Endothelial cell of umbilical vein (primary cell): ENCODE measurements at regions not wholly inside any gene's neighbourhood (a gene's known extent, or its start where the extent isn't known, plus 50 kb on each side); places are given as distances from the start of the nearest gene placed in this dataset.

ENCODE experiments used
- BruUV-seq: library from RNA; stranded (reverse); fragments of 400-500 nt; replicated peaks from 2 replicates; lab custom pipeline; 2021; lab: Mats Ljungman, UMichigan
- CTCF ChIA-PET: fragments of 300-600, 350-600 bp; sonication (Branson Sonifier 250); formaldehyde crosslinking; loops from one replicate; lab custom pipeline; 2021; ENCODE audit warnings: antibody characterized with exemption, inconsistent platforms; lab: Charles Lee
- POLR2A ChIA-PET: fragments of 300-600, 350-600 bp; sonication (Branson Sonifier 250); formaldehyde crosslinking; loops from one replicate; lab custom pipeline; 2021; ENCODE audit warnings: antibody characterized with exemption, inconsistent platforms; lab: Charles Lee
- DNase-seq: peaks from one replicate; pipeline ENCODE4 v3.0.0-alpha.2; 2011; ENCODE audit warnings: low read depth, low spot score
- FAIRE-seq: peaks from 2 replicates; lab custom pipeline; 2011; peaks lifted over from hg19 to GRCh38; lab: Jason Lieb, UNC
- H2AFZ ChIP-seq: 2 replicates; pipeline ENCODE4 v1.6.0; 2012; ENCODE audit warnings: low read depth, low read length, control low read depth, inconsistent platforms
- H3K27ac ChIP-seq: 2 replicates; pipeline ENCODE4 v1.5.1; 2011; ENCODE audit warnings: low read depth, mild to moderate bottlenecking, control low read depth, low read length, moderate library complexity; ENCODE audit not compliant: insufficient read depth
- H3K27me3 ChIP-seq, 2 experiments: 2 replicates each; pipeline versions ENCODE4 v1.6.0 to v1.6.1; 2011; ENCODE audit warnings: low read length in 2 of 2, mixed read lengths in 1 of 2; ENCODE audit not compliant: control insufficient read depth in 2 of 2, insufficient read depth in 2 of 2
- H3K36me3 ChIP-seq, 2 experiments: 2 replicates in 1 of 2; 3 replicates in 1 of 2; pipeline ENCODE4 v1.5.1; 2011; ENCODE audit warnings: low read length in 2 of 2, mild to moderate bottlenecking in 1 of 2, moderate library complexity in 1 of 2; ENCODE audit not compliant: control insufficient read depth in 2 of 2, insufficient read depth in 2 of 2; ENCODE audit errors: extremely low read depth in 1 of 2
- H3K4me1 ChIP-seq: 3 replicates; pipeline ENCODE4 v1.5.1; 2011; ENCODE audit warnings: mild to moderate bottlenecking, low read length; ENCODE audit not compliant: control insufficient read depth, insufficient read depth; ENCODE audit errors: extremely low read depth
- H3K4me2 ChIP-seq: 2 replicates; pipeline ENCODE4 v1.6.1; 2011; ENCODE audit warnings: low read length, control low read depth, mixed read lengths; ENCODE audit not compliant: insufficient read depth
- H3K4me3 ChIP-seq, 3 experiments: fragments of 200-600 bp in 1 of 3; sonication (generic), shearing (Covaris generic) in 1 of 3; replicated peaks in 1 of 3; 2 replicates each; pipeline ENCODE4 v1.5.1; 2011 to 2016; ENCODE audit warnings: control low read depth in 3 of 3, low read length in 3 of 3, mild to moderate bottlenecking in 2 of 3, inconsistent platforms in 1 of 3, low read depth in 1 of 3, moderate library complexity in 1 of 3; ENCODE audit not compliant: insufficient read depth in 1 of 3
- H3K79me2 ChIP-seq: 2 replicates; pipeline ENCODE4 v1.6.0; 2012; ENCODE audit warnings: low read length, inconsistent platforms; ENCODE audit not compliant: control insufficient read depth, insufficient read depth
- H3K9ac ChIP-seq: replicated peaks from 2 replicates; pipeline ENCODE3; 2011; ENCODE audit warnings: low read length, control low read depth; ENCODE audit not compliant: insufficient read depth; ENCODE audit errors: extremely low read depth
- H3K9me1 ChIP-seq: replicated peaks from 3 replicates; pipeline ENCODE4 v1.6.0; 2011; ENCODE audit warnings: mild to moderate bottlenecking, low read length; ENCODE audit not compliant: control insufficient read depth, insufficient read depth; ENCODE audit errors: extremely low read depth
- H3K9me3 ChIP-seq: replicated peaks from 2 replicates; pipeline ENCODE4 v1.5.1; 2012; ENCODE audit warnings: low read length, inconsistent platforms; ENCODE audit not compliant: control insufficient read depth, insufficient read depth
- H4K20me1 ChIP-seq: replicated peaks from 2 replicates; pipeline ENCODE3; 2011; ENCODE audit warnings: mild to moderate bottlenecking, low read length; ENCODE audit not compliant: control insufficient read depth, insufficient read depth; ENCODE audit errors: extremely low read depth
- CTCF ChIP-seq, 2 donors: IDR thresholded peaks; 1 replicate in 1 of 2; 2 replicates in 1 of 2; pipeline ENCODE4 v1.5.1; 2011; ENCODE audit warnings: low read length in 2 of 2, mild to moderate bottlenecking in 2 of 2, moderate library complexity in 2 of 2, control low read depth in 1 of 2, inconsistent platforms in 1 of 2, low read depth in 1 of 2; ENCODE audit not compliant: insufficient read depth in 1 of 2; ENCODE audit errors: extremely low read depth in 1 of 2
- EZH2 ChIP-seq: IDR thresholded peaks from 2 replicates; pipeline ENCODE4 v1.6.1; 2012; ENCODE audit warnings: borderline replicate concordance, low read depth, mild to moderate bottlenecking, moderate library complexity, low read length, inconsistent platforms; ENCODE audit not compliant: severe bottlenecking
- FOS ChIP-seq: IDR thresholded peaks from 2 replicates; pipeline ENCODE4 v1.6.1; 2011; ENCODE audit warnings: mild to moderate bottlenecking, low read length, moderate library complexity, borderline replicate concordance; ENCODE audit not compliant: insufficient read depth
- GATA2 ChIP-seq: IDR thresholded peaks from 2 replicates; pipeline ENCODE4 v1.7.0; 2011; ENCODE audit warnings: low read depth, mild to moderate bottlenecking, moderate library complexity, mixed read lengths, low read length; ENCODE audit not compliant: insufficient read length, insufficient read depth
- JUN ChIP-seq: IDR thresholded peaks from 2 replicates; pipeline ENCODE4 v1.6.1; 2011; ENCODE audit warnings: borderline replicate concordance, low read depth; ENCODE audit not compliant: insufficient read length, insufficient read depth
- MAX ChIP-seq: IDR thresholded peaks from 2 replicates; pipeline ENCODE4 v1.6.1; 2011; ENCODE audit not compliant: insufficient read depth, insufficient read length
- MYC ChIP-seq: IDR thresholded peaks from one replicate; pipeline ENCODE4 v1.6.1; 2011; ENCODE audit warnings: mild to moderate bottlenecking, low read depth, low read length
- POLR2A ChIP-seq: IDR thresholded peaks from 2 replicates; pipeline ENCODE4 v1.6.1; 2012; ENCODE audit warnings: low read depth, mild to moderate bottlenecking, control low read depth, low read length
- POLR2AphosphoS5 ChIP-seq: IDR thresholded peaks from 2 replicates; pipeline ENCODE4 v1.6.1; 2012; ENCODE audit warnings: low read depth, mild to moderate bottlenecking, control low read depth, low read length, moderate library complexity; ENCODE audit not compliant: insufficient read depth
- dilution Hi-C: fragments of 300-500 bp; cut with MboI; formaldehyde crosslinking; loops from one replicate; pipeline ENCODE4 v1.15.0; 2019; ENCODE audit warnings: low sequenced_read_pairs; ENCODE audit not compliant: extremely low pct_ligation_motif_present
- intact Hi-C: fragments of 100-400 bp; cut with micrococcal nuclease; formaldehyde crosslinking; loops from one replicate; pipeline ENCODE4 v1.10.0; 2022

GRCh38 chr11:37277896-37278465, 679.9 kb upstream of the RAG2 start:
- Histone ChIP-seq H3K4me2 (no peak overlapping the region), H3K36me3 (no peaks in the 10 kb centered on the region), H3K4me3 (no peak overlapping the region), H3K9me3 (no peaks in the 10 kb centered on the region), H3K9ac (no peak overlapping the region), H3K4me1 (no peaks in the 10 kb centered on the region), H4K20me1 (no peaks in the 10 kb centered on the region), H2AFZ (no peak overlapping the region), H3K27me3 (no peaks in the 10 kb centered on the region), H3K79me2 (no peaks in the 10 kb centered on the region), H3K27ac (no peak overlapping the region), H3K9me1 (no peaks in the 10 kb centered on the region)
- dilution Hi-C loops (no loop called here), intact Hi-C loops (no loop called here)
- FAIRE-seq, result no peak
- DNase-seq, result no peak
- ChIA-PET CTCF (no interaction called here), POLR2A (no interaction called here)
- no peak for TF ChIP-seq POLR2AphosphoS5
- no peak for TF ChIP-seq MAX
- no peak for TF ChIP-seq CTCF (IDR thresholded peaks at IDR 0.05; ENCODE audit: extremely low read depth in 1 of 2, insufficient read depth in 1 of 2, low read depth in 1 of 2, low read length in 2 of 2)
- TF ChIP-seq JUN, result no peak
- TF ChIP-seq GATA2, result no peak
- TF ChIP-seq POLR2A, result no peak
- TF ChIP-seq EZH2, result no peak
- no peak for TF ChIP-seq FOS
- TF ChIP-seq MYC, result no peak
- BruUV-seq, result no TSS peak
